GM18909 (cell line): ENCODE measurements at regions not wholly inside any gene's neighbourhood (a gene's known extent, or its start where the extent isn't known, plus 50 kb on each side); places are given as distances from the start of the nearest gene placed in this dataset.
A peak's percentile ranks its signal among the peaks of the same experiment; 100 is the strongest.

Experiments
- ATAC-seq: cut with Tn5 transposase; IDR thresholded peaks from one replicate; pipeline ENCODE4 v1.9.1; 2021; ENCODE audit warnings: mild to moderate bottlenecking; ENCODE audit not compliant: unreplicated experiment, poor library complexity

- no peak for ATAC-seq
Observed at GRCh38 chr6:105604587-105604884, 201.7 kb upstream of the PREP start.

- no peak for ATAC-seq
Observed at GRCh38 chr6:105603788-105604586, 201.1 kb upstream of the PREP start.

- peak; percentile 87 for ATAC-seq
Observed at GRCh38 chr6:105601541-105602236, 198.8 kb upstream of the PREP start.

- no peak for ATAC-seq
Observed at GRCh38 chr6:105600336-105601260, 197.7 kb upstream of the PREP start.

- no peak for ATAC-seq
Observed at GRCh38 chr6:105598264-105598663, 195.4 kb upstream of the PREP start.

- no peak for ATAC-seq
Observed at GRCh38 chr6:105596284-105596755, 193.4 kb upstream of the PREP start.

- no peak for ATAC-seq
Observed at GRCh38 chr6:105595829-105596228, 192.9 kb upstream of the PREP start.

GRCh38 chr6:105594821-105595220, 191.9 kb upstream of the PREP start:
- ATAC-seq, result no peak

- ATAC-seq, result no peak
Observed at GRCh38 chr6:105593805-105594671, 191.2 kb upstream of the PREP start.

GRCh38 chr6:105593056-105593690, 190.3 kb upstream of the PREP start:
- no peak for ATAC-seq

GRCh38 chr6:105592329-105592728, 189.4 kb upstream of the PREP start:
- ATAC-seq, result no peak

GRCh38 chr6:105591053-105591452, 188.2 kb upstream of the PREP start:
- peak; percentile 95 for ATAC-seq

- ATAC-seq, result no peak
Observed at GRCh38 chr6:105588123-105588710, 185.3 kb upstream of the PREP start.

- ATAC-seq, result no peak
Observed at GRCh38 chr6:105587349-105588122, 184.7 kb upstream of the PREP start.

GRCh38 chr6:105578179-105578707, 175.4 kb upstream of the PREP start:
- ATAC-seq, result no peak

- no peak for ATAC-seq
Observed at GRCh38 chr6:105573556-105573955, 170.7 kb upstream of the PREP start.

- no peak for ATAC-seq
Observed at GRCh38 chr6:105573138-105573537, 170.3 kb upstream of the PREP start.

- ATAC-seq, result no peak
Observed at GRCh38 chr6:105570416-105570815, 167.5 kb upstream of the PREP start.
